ENCODE measurements at regions not wholly inside any gene's neighbourhood (a gene's known extent, or its start where the extent isn't known, plus 50 kb on each side); places are given as distances from the start of the nearest gene placed in this dataset.

DNA sequence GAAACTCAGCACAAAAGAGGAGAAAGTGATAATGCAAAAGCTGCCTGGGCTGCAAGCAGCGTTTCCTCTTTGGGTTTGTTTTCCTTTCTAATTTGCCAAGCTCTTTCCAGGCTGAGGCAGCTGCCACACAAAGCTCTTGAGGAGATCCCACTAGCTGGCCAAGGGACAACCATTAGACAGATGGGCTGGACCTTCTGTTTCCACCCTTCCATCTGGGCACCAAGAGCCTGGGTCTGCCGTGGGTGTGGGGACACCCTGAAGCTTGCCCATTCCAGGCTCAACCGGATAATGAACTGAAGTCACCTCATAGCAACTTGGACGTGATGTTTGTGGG, 194.6 kb upstream of the C1QTNF7 start:
- no peak for TF ChIP-seq CTCF (conservative IDR thresholded peaks at IDR 0.05; ENCODE audit: low read depth, low read length)
- no peak for TF ChIP-seq EZH2 (IDR thresholded peaks at IDR 0.05; ENCODE audit: borderline replicate concordance, low read depth, low read length, poor library complexity, severe bottlenecking)

Measured in A673 (cell line).